Frontal cortex (tissue), 3 donors: ENCODE measurements at regions not wholly inside any gene's neighbourhood (a gene's known extent, or its start where the extent isn't known, plus 50 kb on each side); places are given as distances from the start of the nearest gene placed in this dataset.

Experiments used
- DNase-seq, 2 donors: peaks; one replicate each; pipeline ENCODE4 v3.0.0; 2012; ENCODE audit warnings: low spot score in 2 of 2
- FAIRE-seq: peaks from 2 replicates; lab custom pipeline; 2012; peaks lifted over from hg19 to GRCh38; lab: Jason Lieb, UNC
- donor health status: control.
- donor health status: control.
- donor health status: control.

DNA sequence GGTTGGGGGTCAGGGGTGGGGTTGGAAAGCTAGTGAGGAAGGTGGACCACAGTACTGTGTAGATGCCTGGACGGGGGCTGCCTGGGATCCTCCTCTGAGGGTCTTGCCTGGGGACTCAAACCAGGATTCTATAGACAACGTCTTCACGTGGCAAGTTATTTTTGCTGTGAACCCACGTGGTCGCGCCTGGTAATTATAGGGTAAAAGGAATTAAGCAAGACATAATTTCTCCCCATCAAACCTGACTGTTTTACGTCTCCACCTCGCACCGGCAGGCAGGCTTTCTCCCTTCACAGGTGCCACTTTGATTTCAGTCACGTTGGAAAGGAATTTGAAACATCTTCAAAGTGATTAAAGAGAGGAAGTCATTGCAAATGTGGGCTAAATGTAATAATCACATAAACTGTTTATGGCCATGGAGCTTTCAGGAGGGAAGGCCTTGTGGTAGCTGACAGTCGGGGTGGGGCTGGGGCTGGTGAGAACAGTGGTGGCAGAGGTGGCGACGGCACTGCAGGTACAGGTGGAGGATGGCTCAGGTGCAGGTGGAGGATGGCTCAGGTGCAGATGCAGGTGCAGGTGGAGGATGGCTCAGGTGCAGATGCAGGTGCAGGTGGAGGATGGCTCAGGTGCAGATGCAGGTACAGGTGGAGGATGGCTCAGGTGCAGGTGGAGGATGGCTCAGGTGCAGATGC lies 197.1 kb upstream of the NLRP1 start:
- FAIRE-seq (no peak), DNase-seq (no peak)

DNA sequence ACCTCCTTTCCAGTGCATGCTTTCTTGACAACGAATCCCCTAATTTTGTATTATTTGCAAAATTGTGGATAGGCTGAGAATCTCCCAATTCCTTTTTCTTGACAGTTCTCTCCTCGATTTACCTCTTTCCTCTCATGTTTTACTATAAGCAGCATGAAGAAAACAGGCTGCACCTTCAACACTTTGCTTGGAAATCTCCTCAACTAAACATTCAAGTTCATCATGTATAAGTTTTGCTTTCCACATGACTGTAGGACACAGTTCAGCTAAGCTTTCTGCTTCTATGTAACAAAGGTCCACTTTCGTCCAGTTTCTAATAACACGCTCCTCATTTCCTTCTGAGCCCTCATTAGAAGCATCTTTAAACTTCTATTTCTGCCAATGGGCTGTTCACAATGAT lies 199.0 kb upstream of the NLRP1 start:
- FAIRE-seq = no peak
- DNase-seq = no peak

DNA sequence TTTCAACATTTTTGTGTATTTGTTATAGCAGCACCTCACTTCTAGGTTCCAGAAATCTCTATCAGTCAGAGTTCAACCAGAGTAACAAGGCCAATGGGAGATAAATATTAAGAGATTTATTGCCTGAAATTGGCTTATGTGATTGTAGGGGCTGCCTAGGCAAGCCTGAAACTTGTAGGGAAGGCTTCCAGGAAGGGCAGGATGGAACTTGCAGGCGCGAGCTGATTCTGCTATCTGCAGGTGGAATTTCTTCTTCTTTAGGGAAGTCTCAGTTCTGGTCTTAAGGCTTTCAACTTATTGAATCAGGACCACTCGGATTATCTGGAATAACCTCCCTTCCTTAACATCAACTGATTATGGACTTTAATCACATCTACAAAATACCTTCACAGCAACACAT lies 199.5 kb upstream of the NLRP1 start:
- DNase-seq = no peak
- FAIRE-seq = no peak

DNA sequence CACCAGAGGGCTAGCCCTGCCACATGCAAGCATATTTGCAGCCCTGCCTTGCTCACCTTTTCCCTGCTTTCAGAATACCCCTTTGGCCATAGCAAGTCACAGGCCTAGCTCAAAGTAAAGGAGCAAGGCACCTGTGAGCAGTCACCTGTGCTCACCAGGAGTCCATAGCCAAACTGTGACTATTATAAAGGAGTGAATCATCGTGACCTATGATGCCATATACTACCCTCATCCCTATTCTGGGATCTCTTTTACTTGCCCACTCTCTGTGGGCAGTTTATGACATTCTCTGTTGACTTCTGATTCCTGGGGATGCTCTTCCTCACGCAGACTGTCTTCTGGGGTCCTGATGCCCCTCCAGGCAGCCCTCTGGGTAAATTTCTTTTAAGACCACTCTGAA lies 200.5 kb upstream of the NLRP1 start:
- no peak for FAIRE-seq
- no peak for DNase-seq

DNA sequence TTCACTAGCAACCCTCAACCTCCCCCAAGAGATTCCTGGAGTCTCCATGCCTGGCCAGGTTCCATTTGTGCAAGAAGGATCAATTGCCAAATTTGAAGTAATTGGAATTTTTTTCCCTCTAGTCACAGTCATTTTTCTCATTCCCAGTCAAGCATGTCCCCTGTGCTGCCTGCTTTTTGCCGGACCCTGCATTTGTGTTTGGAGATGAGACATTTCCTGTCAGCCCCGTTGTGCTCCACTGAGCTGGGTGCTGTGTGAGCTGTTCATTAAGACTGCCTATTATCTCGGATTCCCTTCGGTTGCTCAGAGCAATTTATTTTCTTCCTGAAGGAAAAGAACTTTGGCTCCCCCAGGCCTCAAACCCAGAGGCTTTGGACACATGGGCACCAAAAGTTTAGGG lies 201.0 kb upstream of the NLRP1 start:
- FAIRE-seq (no peak), DNase-seq (no peak)

DNA sequence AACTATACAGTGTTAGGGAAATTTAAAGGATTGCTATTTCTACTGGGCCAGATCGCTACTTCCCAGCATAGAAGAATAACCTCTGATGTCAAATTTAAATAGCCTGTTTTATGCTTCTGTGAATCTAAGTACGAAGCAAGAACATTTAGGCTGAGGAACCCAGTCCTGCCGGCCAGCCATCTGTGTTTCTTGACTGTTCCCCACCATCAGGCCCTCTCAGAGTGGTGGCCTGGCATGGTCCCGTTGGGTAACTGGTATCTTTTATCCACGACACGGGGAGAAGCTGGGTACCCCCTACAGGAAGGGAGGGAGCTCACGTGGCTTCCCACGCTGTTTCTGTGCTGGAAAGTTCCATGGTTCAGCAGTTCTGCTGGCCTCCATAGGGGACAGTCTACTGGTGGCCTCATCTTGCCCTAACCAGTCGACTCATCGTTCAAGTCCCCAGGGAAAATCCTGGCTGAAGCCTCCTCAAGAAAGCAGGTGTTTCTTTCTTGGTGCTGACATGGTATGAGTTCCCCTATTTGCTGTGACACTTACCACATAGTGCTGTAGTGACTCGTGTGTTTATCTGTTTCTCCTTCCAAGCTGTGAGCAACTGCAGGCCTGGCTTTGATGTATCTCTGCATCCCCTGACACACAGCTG lies 201.7 kb upstream of the NLRP1 start:
- no peak for DNase-seq
- FAIRE-seq = no peak

DNA sequence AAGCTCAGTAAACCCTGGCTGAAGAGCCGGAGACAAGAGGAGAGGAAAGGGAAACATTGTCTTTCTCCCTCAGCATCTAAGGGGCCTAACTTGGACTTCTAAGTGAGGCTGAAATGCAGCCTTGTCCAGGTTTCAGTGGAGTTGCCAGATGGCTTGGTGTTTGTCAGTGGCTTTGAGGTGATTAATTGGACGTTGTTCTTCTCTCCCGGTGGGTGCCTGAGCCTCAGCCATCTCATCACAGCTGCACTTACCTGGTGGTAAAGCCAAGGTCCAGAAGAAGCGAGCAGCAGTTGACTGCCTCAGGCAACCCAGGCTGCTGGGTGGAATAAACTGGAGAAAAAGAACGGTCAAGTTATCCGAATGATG lies 202.2 kb upstream of the NLRP1 start:
- FAIRE-seq (no peak), DNase-seq (no peak)

DNA sequence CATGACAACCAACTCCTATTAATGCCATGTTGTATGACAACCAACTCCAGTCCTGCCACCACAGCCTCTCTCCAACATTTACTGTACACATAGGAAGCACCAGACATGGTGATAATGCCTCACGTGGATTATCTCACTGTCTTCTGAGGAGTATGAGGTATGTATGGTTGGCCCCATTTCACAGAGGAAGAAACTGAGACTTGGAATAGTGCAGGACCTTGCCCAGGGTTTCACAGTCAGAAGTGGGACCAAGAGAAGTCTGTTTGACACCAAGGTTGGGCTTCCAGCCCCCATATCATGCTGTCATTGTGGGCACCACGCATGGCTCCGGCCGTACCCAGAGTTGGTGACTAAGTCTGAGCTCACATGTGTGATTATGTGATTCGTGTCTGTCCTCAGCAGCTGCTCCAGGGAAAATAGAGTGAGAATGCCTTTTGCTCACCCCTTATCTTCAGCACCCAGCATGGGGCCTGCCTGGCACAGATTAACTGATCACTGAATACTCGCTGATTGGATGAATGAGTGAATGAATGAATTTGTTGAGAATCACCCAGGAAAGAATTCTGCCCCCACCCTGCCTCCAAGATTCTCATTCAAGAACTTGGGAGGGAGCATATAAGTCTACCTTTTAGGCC lies 204.1 kb upstream of the NLRP1 start:
- FAIRE-seq (no peak), DNase-seq (no peak)

DNA sequence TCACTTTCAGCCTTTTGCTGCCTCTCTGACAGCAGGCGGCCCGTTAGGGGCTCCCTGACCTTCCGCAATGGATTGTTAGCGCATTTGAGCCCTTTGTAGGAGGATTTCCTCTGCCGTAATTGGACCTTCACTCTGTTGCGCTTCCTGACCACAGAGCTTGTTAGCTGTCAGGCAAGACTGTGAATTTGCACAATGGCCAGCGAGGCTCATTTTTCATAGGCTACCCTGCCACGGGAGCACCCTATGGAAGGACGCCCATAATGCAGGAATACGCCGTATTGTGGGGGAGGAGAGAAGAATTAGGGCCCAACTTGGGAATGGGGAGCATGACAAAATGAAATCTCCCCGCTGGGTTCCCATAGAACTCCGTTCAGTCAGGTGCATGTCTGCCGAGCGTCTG lies 205.2 kb upstream of the NLRP1 start:
- FAIRE-seq (no peak), DNase-seq (no peak)

DNA sequence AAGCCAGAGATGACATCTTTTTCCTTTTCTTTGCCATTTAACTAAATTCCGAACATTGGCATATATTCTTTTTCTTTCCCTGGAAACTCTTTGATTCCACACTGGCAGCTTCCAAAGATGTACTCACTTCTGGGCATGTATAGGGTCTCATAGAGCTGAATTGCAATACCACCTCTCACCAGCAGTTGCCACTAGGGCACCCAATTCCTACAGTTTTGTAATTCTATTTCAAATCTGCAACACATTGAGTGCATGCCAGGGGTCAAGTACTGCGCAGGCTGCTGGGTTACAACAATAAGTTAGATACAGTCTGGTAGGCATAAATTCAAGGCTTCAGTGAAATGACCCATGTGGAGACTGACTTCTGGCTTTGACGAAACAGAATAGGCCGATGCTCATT lies 208.8 kb upstream of the NLRP1 start:
- FAIRE-seq (no peak), DNase-seq (no peak)

DNA sequence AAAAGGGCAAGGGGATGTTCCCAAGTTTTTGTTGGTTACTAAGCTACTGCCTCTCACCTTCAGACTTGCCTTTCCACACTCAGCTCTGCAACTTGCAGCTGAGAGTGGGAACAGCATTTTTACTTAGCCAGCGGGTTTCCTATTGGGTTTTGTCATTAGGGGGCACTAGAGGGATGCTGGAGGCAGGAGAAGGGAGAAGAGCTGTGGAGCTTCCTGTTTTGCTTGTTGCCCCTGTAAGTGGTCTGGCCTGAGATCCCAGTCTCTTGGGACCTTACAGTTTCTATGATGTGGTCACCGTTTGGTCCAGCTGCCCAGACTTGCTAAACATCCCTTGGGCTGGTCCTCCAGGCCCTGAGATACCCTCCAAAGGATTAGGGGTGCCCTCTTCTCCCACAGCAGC lies 209.6 kb upstream of the NLRP1 start:
- FAIRE-seq = no peak
- no peak for DNase-seq

DNA sequence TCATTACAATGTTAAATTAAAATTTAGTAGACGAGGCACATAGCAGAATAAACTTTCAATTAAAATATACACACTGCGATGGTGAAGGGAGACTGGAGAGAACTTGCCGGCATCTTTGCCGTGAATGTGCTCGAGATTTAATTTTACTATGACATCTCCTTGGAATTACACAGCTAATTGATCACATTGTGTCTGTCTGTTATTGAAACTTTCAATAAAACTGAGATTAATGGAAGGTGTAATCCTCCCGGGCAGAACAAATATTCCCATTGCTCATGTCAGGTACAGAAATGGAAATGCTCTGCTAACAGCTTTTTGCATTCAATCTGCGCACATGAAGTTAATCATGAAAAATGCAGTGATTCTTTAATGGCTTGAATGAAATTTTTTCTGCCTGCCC lies 210.1 kb upstream of the NLRP1 start:
- FAIRE-seq = no peak
- DNase-seq = no peak

DNA sequence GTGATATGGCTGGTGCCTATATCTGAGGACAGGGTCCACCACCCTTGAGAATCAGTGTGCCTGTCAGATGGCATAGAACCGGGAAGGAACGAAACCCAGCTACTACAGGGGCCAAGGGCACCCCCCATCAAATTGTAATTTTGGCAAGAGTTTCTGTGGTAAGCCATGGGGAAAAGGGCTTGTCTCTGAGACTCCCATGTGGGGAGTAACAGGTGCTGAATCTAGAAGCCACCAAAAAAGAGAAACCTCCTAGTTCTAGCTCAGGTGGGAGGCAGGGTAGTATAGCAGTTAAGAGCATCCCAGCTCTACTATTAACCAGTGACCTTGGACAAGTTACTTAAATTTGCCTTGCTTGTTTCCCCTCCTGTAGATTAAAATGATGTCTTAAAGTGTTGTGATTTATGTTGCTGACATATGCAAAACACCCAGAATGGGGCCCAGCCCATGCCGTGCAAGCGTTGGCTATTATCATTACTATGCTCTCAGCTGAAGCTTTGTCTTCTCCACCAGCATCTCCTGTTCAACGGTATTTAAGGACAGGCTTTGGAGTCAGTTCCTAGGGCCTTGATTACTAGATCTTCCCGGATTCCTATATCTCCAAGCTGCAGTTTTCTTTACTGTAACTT lies 210.7 kb upstream of the NLRP1 start:
- DNase-seq (no peak), FAIRE-seq (no peak)

DNA sequence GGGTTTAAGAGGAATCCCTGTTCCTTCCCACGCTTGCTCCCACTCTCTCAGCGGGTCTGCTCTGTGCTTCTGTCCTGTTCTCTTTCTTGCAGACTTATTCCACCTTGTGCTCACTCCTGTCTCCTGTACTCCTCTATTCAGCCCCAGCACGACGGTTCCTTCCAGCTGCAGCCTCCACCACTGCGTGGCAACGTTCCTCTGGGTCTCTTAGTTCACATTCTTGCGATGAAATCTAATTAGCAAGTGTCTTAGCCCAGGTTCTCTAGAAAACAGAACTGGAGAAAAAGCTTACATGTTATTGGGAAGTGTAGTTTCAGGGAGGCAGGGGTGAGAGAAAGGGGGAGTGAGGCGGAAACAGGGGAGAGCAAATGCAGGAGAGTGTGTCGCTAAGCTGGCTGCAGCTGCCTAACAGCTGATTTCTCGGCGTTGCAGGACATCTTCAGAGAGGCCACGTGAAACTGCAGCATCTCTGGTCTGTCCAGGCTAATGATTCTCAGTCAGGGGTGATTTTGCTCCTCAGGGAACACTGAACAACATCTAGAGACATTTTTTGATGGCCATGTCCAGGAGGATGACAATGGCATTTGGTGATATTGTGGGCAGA lies 213.2 kb upstream of the NLRP1 start:
- DNase-seq (no peak), FAIRE-seq (no peak)

DNA sequence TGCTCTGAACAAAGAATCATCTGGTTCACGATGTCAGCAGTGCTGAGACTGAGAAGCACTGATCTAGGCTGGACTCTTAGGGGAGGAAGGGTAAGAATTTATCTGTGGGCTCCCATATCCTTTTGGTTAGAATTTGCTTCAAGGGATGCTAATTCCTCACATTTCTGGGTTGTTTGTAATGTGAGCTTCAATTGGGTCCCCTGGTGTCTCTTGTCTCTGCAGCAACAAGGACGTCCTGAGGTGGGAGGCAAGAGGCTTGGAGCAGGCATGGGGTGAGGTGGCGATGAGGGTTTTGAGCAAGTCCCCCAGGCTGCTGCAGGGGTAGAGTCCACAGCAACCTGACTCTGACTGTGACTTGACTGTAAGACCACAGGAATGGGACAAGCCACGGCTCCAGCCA lies 213.8 kb upstream of the NLRP1 start:
- DNase-seq = no peak
- no peak for FAIRE-seq

DNA sequence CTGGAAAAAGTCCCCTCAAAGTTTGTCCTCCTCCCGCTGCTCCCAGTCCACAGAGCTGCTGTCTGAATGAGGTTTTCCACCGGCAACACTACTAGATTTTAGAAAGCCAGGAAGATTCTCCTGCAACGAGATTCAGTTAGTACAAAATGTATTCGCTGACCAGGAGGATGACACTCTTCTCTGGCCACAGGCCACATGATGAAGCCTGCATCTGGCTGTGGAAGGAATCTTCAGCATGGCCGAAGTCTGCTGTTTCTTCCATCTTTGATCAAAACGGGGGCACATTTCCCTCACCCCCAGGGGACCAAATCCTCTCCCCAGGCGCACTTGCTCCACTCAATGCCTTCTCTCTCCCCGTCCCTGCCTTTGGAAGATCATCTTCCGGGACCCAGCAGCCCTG lies 215.8 kb upstream of the NLRP1 start:
- FAIRE-seq (no peak), DNase-seq (no peak)

DNA sequence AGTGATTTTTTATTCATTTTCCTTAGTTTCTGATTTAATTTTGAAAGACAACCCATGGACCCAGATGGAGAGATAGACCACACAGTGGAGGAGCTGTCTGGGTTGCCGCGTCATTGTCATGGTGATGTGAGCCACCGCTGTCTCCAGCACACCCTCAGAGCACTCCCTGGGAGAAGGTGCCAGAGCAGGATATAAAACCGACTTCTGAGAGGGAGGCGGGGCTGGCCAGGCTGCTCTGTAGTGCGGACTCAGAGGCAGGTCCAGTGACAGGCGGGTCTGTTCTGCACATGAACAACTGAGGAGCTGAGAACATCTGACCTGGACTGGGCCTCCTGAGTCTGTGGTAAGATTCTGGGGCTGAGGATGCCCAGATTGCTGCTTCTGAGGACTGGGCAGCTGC lies 216.3 kb upstream of the NLRP1 start:
- FAIRE-seq (no peak), DNase-seq (no peak)

DNA sequence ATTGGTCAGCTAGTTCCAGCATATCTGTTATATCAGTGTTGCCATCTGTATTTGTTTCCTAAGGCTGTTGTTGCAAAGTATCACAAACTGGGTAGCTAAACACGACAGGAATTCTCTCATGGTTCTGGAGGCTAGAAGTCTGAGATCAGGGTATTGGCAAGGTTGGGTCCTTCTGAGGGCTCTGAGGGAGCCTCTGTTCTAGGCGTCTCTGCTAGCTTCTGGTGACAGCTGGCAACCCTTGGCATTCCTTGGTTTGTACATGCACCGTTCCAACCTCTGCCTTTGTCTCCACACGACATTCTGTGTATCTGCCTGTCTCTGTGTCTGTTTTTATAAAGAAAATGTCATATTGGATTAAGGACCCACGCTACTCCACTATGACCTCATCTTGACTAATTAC lies 219.9 kb upstream of the NLRP1 start:
- DNase-seq = no peak

DNA sequence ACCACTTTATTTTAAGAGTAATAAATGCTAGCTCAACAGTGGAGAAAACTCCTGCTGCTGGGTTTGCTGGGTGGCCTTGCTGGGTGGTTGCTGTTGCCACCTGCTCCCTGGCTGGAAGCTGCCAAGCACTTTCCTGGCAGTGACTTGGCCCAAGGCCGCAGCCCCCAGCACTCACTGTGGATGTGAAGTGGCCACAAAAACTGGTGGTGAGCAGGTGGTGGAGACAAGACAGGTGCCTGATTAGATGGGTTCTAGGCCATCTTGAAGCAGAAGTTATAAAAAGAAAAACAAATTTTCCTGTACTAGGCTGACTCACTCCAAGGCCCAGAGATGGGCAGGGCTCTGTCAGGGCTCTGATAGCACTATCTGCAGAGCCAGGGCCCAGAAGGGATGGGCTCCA lies 224.7 kb upstream of the NLRP1 start:
- FAIRE-seq = no peak
- no peak for DNase-seq

More for the DNA sequence above, 219.9 kb upstream of the NLRP1 start:
- FAIRE-seq = no peak

DNA sequence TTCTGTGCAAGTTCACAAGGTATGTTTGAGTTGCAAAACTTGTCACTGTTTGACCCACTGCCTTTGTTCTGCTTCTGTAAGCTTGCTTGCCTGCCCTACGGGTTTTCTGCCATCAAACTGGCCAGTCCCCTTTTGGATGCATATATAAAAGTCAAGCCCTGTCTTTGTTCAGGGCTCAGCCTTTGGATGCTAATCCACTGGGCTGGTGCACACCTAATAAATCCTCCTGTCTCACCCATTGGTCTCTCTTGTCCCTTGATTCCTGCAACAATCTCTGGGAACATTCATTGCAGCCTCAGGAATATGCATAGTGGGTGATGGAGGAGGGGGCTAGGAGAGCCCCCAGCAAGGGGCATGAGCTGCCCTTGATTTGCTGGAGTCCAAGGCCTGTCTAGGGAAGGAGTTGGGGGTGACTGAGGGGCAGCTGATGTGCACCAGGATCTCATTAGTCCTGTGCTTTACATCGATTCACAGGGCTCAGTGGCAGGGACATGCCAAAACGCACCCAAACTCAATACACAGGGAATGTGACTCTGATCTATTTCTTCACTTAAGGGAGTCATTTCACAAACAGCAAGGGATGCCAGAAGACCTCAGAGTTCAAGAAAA lies 225.4 kb upstream of the NLRP1 start:
- DNase-seq (no peak), FAIRE-seq (no peak)
